Fibroblast of the aortic adventitia (primary cell): ENCODE measurements at regions not wholly inside any gene's neighbourhood (a gene's known extent, or its start where the extent isn't known, plus 50 kb on each side); places are given as distances from the start of the nearest gene placed in this dataset.
"Not testable (repeated sequence)": the region's sequence is repeated elsewhere in the genome, so short reads cannot be mapped to it uniquely, and the experiment has no call there.

Experiments used
- DNase-seq: peaks from one replicate; pipeline ENCODE4 v3.0.0-alpha.2; 2010; ENCODE audit warnings: low read depth
- H3K4me3 ChIP-seq: 2 replicates; pipeline ENCODE4 v1.5.1; 2011; ENCODE audit warnings: low read depth, mild to moderate bottlenecking, control low read depth, low read length, moderate library complexity
- CTCF ChIP-seq: IDR thresholded peaks from 2 replicates; pipeline ENCODE4 v1.5.1; 2011; ENCODE audit warnings: mild to moderate bottlenecking, low read length, control low read depth, inconsistent platforms; ENCODE audit not compliant: insufficient read depth

- no peak for TF ChIP-seq CTCF
- H3K4me3 ChIP-seq = no peak overlapping the region
- DNase-seq = no peak
Measured at GRCh38 chr3:22836131-22836530, 367.0 kb upstream of the UBE2E2 start.

GRCh38 chr3:22843854-22844253 is 359.3 kb upstream of the UBE2E2 start:
- no peak for TF ChIP-seq CTCF
- no peak overlapping the region for H3K4me3 ChIP-seq
- no peak for DNase-seq

- DNase-seq = no peak
- H3K4me3 ChIP-seq = no peak overlapping the region
- TF ChIP-seq CTCF = no peak
Measured at GRCh38 chr3:22846566-22846965, 356.6 kb upstream of the UBE2E2 start.

GRCh38 chr3:22849583-22849982 is 353.5 kb upstream of the UBE2E2 start:
- DNase-seq, H3K4me3 ChIP-seq: not testable (repeated sequence)

GRCh38 chr3:22856811-22857210 is 346.3 kb upstream of the UBE2E2 start:
- H3K4me3 ChIP-seq = no peak overlapping the region
- DNase-seq = no peak
- no peak for TF ChIP-seq CTCF

- TF ChIP-seq CTCF = no peak
- H3K4me3 ChIP-seq = no peak overlapping the region
- no peak for DNase-seq
Measured at GRCh38 chr3:22858486-22858885, 344.6 kb upstream of the UBE2E2 start.

GRCh38 chr3:22859618-22860017 is 343.5 kb upstream of the UBE2E2 start:
- TF ChIP-seq CTCF = no peak
- H3K4me3 ChIP-seq = no peak overlapping the region
- DNase-seq = no peak

- no peak for TF ChIP-seq CTCF
- no peak overlapping the region for H3K4me3 ChIP-seq
- DNase-seq = no peak
Measured at GRCh38 chr3:22861426-22861825, 341.7 kb upstream of the UBE2E2 start.
